GM13977 (cell line): ENCODE measurements at regions not wholly inside any gene's neighbourhood (a gene's known extent, or its start where the extent isn't known, plus 50 kb on each side); places are given as distances from the start of the nearest gene placed in this dataset.

ENCODE experiments used
- DNase-seq: peaks from one replicate; pipeline ENCODE4 v3.0.0; 2012; ENCODE audit warnings: low spot score
- CTCF ChIP-seq: IDR thresholded peaks from 2 replicates; pipeline ENCODE4 v1.5.1; 2012; ENCODE audit warnings: mild to moderate bottlenecking, control low read depth; ENCODE audit not compliant: insufficient read depth; ENCODE audit errors: extremely low read depth, missing control alignments
- in situ Hi-C: fragments of 300-500 bp; cut with MboI; formaldehyde crosslinking; loops from one replicate; pipeline ENCODE4 v1.12.0; 2022; ENCODE audit warnings: low sequenced_read_pairs, low pct_unique_long_range_greater_than_20kb, mixed read lengths, inconsistent platforms; ENCODE audit not compliant: unreplicated experiment

GRCh38 chr21:14707511-14708020, 161.5 kb upstream of the SAMSN1 start:
- in situ Hi-C loops = no loop called here
- no peak for DNase-seq
- TF ChIP-seq CTCF = no peak

GRCh38 chr21:14706712-14707510, 160.8 kb upstream of the SAMSN1 start:
- no peak for TF ChIP-seq CTCF
- in situ Hi-C loops = no loop called here
- DNase-seq = no peak

GRCh38 chr21:14699433-14700407, 153.6 kb upstream of the SAMSN1 start:
- no peak for DNase-seq
- in situ Hi-C loops = loop anchor here (5.0 kb wide), 1 partner anchor 33 kb away; no protein-coding TSS in a partner anchor
- TF ChIP-seq CTCF = no peak

GRCh38 chr21:14697769-14698168, 151.7 kb upstream of the SAMSN1 start:
- TF ChIP-seq CTCF = no peak
- DNase-seq = no peak
- in situ Hi-C loops = loop anchor here (5.0 kb wide), 1 partner anchor 35 kb away; no protein-coding TSS in a partner anchor

GRCh38 chr21:14694817-14695216, 148.7 kb upstream of the SAMSN1 start:
- DNase-seq = no peak
- in situ Hi-C loops = loop anchor here (5.0 kb wide), 1 partner anchor 37 kb away; no protein-coding TSS in a partner anchor
- no peak for TF ChIP-seq CTCF

GRCh38 chr21:14693997-14694396, 147.9 kb upstream of the SAMSN1 start:
- no peak for TF ChIP-seq CTCF
- in situ Hi-C loops = no loop called here
- DNase-seq = no peak
